ACC112 (cell line): ENCODE measurements at regions not wholly inside any gene's neighbourhood (a gene's known extent, or its start where the extent isn't known, plus 50 kb on each side); places are given as distances from the start of the nearest gene placed in this dataset.
A peak's percentile ranks its signal among the peaks of the same experiment; 100 is the strongest.

Experiments used
- H2AFZ ChIP-seq: fragments of 200-600 bp; sonication (generic); one replicate; pipeline ENCODE4 v1.6.0; 2017; ENCODE audit warnings: antibody characterized with exemption, low read length; ENCODE audit not compliant: unreplicated experiment
- H3K27ac ChIP-seq: fragments of 200-600 bp; sonication (generic); 2 replicates; pipeline ENCODE4 v1.5.1; 2014; ENCODE audit warnings: low read depth, mild to moderate bottlenecking, antibody characterized with exemption, low read length, moderate library complexity
- H3K27me3 ChIP-seq: fragments of 200-600 bp; sonication (generic); 2 replicates; pipeline ENCODE4 v1.6.1; 2014; ENCODE audit warnings: mild to moderate bottlenecking, antibody characterized with exemption, low read length, moderate library complexity, mixed read lengths; ENCODE audit not compliant: insufficient read depth
- H3K36me3 ChIP-seq: fragments of 200-600 bp; sonication (generic); 2 replicates; pipeline ENCODE4 v1.6.1; 2016; ENCODE audit warnings: mild to moderate bottlenecking, antibody characterized with exemption, low read length, moderate library complexity, mixed read lengths; ENCODE audit not compliant: insufficient read depth
- H3K4me1 ChIP-seq: fragments of 200-600 bp; sonication (generic); one replicate; pipeline ENCODE4 v1.6.1; 2016; ENCODE audit warnings: low read length, mixed read lengths; ENCODE audit not compliant: insufficient read depth, unreplicated experiment, control insufficient read depth
- H3K4me3 ChIP-seq: fragments of 200-600 bp; sonication (generic); 2 replicates; pipeline ENCODE4 v1.5.1; 2014; ENCODE audit warnings: mild to moderate bottlenecking, low read depth, low read length
- H3K79me2 ChIP-seq: fragments of 200-600 bp; sonication (generic); one replicate; pipeline ENCODE4 v1.6.0; 2016; ENCODE audit warnings: low read length; ENCODE audit not compliant: control insufficient read depth, unreplicated experiment, insufficient read depth

GRCh38 chr20:17872434-17872833, 96.2 kb downstream of the SNX5 start:
- H2AFZ ChIP-seq, result no peak overlapping the region
- no peak overlapping the region for H3K27ac ChIP-seq
- peaks cover 18% of the 10 kb centered on the region for H3K4me1 ChIP-seq
- H3K27me3 ChIP-seq, result no peaks in the 10 kb centered on the region
- no peak overlapping the region for H3K4me3 ChIP-seq
- H3K36me3 ChIP-seq, result no peaks in the 10 kb centered on the region
- H3K79me2 ChIP-seq, result no peaks in the 10 kb centered on the region

DNA sequence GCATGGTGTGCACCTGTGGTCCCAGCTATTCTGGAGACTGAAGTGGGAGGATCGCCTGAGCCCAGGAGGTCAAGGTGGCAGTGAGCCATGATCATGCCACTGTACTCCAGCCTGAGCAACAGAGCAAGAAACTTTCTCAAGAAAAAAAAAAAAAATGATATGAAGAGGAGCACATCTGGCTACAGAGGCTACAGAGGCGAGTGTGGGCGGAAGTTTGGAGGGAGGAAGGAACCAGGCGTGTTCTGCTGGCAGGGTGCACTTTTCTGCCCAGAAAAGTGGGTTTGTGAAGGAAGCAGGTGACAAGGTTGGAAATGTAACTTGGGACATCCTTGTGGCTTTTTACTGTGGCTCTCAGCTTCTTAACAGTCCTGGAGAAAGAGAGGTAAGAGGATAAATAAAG, 96.7 kb downstream of the SNX5 start:
- no peaks in the 10 kb centered on the region for H3K27me3 ChIP-seq
- no peaks in the 10 kb centered on the region for H3K79me2 ChIP-seq
- H3K4me3 ChIP-seq, result no peak overlapping the region
- H3K27ac ChIP-seq, result no peak overlapping the region
- no peaks in the 10 kb centered on the region for H3K36me3 ChIP-seq
- peaks cover 19% of the 10 kb centered on the region for H3K4me1 ChIP-seq
- H2AFZ ChIP-seq, result no peak overlapping the region

GRCh38 chr20:17871181-17871580, 97.4 kb downstream of the SNX5 start:
- Histone ChIP-seq H3K27me3 (no peaks in the 10 kb centered on the region), H3K4me1 (peaks cover 19% of the 10 kb centered on the region)

DNA sequence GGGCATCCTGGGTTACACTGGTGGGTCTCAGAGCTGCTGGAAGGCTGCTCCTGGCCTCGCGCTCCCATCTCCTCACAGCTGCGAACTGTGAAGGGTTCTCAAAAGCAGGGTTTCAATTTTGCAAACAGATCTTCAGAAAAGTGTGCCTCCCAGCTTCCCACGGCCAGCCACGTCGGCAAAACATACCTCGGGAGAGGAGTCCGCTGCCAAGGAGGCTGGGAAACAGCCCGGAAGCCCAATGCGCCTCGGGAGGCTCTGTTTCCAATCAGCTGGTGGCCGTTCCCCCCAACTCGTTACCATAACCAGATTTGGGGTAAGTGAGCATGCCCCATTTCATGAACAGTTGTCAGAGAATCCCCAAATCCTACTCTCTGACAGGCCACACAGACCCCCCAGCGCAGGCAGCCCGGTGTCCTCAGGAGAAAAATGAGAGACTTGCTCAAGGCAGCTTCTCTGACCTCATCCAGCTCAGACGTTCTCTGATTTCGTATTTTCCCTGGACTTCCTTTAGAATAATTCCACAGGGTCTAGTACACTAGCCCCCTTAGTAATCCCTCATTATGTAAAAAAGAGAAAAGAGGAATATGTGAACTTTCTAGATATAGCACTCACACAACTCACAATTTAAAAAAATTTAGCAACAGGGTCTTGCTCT, 98.4 kb downstream of the SNX5 start:
- Histone ChIP-seq H2AFZ (peak overlapping the region; percentile 76), H3K27ac (no peak overlapping the region), H3K27me3 (no peaks in the 10 kb centered on the region), H3K4me1 (peaks cover 15% of the 10 kb centered on the region), H3K4me3 (peak overlapping the region; percentile 47; the same call in 1 of the 2 replicates), H3K79me2 (no peaks in the 10 kb centered on the region), H3K36me3 (no peaks in the 10 kb centered on the region)

More at GRCh38 chr20:17871181-17871580, 97.4 kb downstream of the SNX5 start:
- Histone ChIP-seq H3K36me3 (no peaks in the 10 kb centered on the region), H3K4me3 (no peak overlapping the region), H2AFZ (no peak overlapping the region), H3K79me2 (no peaks in the 10 kb centered on the region), H3K27ac (no peak overlapping the region)

GRCh38 chr20:17869295-17869994, 99.1 kb downstream of the SNX5 start:
- H3K4me3 ChIP-seq, result no peak overlapping the region
- H2AFZ ChIP-seq, result peak overlapping the region; percentile 76
- peaks cover 11% of the 10 kb centered on the region for H3K4me1 ChIP-seq
- no peaks in the 10 kb centered on the region for H3K27me3 ChIP-seq
- no peak overlapping the region for H3K27ac ChIP-seq
- H3K79me2 ChIP-seq, result no peaks in the 10 kb centered on the region
- no peaks in the 10 kb centered on the region for H3K36me3 ChIP-seq

GRCh38 chr20:17868700-17869231, 99.8 kb downstream of the SNX5 start:
- peaks cover 9% of the 10 kb centered on the region for H3K4me1 ChIP-seq
- H3K27ac ChIP-seq, result no peak overlapping the region
- H2AFZ ChIP-seq, result no peak overlapping the region
- no peaks in the 10 kb centered on the region for H3K27me3 ChIP-seq
- no peak overlapping the region for H3K4me3 ChIP-seq
- H3K36me3 ChIP-seq, result no peaks in the 10 kb centered on the region
- H3K79me2 ChIP-seq, result no peaks in the 10 kb centered on the region

GRCh38 chr20:17868151-17868550, 100.4 kb downstream of the SNX5 start:
- no peak overlapping the region for H2AFZ ChIP-seq
- H3K36me3 ChIP-seq, result no peaks in the 10 kb centered on the region
- H3K79me2 ChIP-seq, result no peaks in the 10 kb centered on the region
- peaks cover 4% of the 10 kb centered on the region for H3K4me1 ChIP-seq
- H3K4me3 ChIP-seq, result no peak overlapping the region
- no peaks in the 10 kb centered on the region for H3K27me3 ChIP-seq
- no peak overlapping the region for H3K27ac ChIP-seq

- Histone ChIP-seq H3K27ac (no peak overlapping the region), H3K36me3 (no peaks in the 10 kb centered on the region), H3K4me3 (no peak overlapping the region), H3K27me3 (no peaks in the 10 kb centered on the region), H3K4me1 (peaks cover 4% of the 10 kb centered on the region), H3K79me2 (no peaks in the 10 kb centered on the region), H2AFZ (no peak overlapping the region)
These were observed 101.3 kb downstream of the SNX5 start for GRCh38 chr20:17867131-17867925.

DNA sequence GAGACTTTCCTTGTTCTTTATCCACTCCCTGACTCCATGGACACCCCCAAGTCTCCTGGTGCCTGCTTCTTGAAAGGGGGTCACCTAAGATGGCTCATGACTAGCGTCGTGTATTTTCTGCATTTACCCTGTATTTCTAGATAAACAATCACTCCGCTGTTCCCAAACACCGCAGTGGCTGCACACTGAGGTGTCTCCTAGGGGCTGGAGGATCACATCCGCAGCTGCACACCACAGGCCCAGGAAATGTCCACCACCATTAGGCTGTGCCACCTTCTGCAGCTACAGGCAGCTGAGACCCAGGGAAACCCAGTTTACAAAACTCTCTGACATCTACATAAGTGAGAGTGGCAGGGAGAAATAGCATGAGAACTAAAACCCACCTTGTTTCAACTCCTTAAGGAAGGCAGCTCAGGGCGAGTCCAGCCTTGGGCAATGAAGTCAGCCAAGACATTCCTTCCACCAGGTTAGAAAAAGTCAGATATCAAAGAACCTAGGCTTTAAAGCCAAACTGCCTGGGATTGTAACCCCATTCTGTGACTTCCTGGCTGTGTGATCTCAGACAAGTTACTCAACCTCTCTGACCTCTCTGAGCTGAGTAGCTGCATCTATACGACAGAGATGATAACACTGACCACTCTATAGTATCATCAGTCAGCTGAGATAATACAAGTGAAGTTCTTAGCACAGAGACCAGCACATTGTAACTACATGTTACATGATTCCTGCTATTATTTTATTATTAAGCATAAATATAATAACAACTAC, 102.2 kb downstream of the SNX5 start:
- Histone ChIP-seq H2AFZ (no peak overlapping the region), H3K4me3 (no peak overlapping the region), H3K36me3 (no peaks in the 10 kb centered on the region), H3K4me1 (peaks cover 4% of the 10 kb centered on the region), H3K27me3 (no peaks in the 10 kb centered on the region), H3K27ac (no peak overlapping the region), H3K79me2 (no peaks in the 10 kb centered on the region)
